Hepatic stellate cell (primary cell): ENCODE measurements at regions not wholly inside any gene's neighbourhood (a gene's known extent, or its start where the extent isn't known, plus 50 kb on each side); places are given as distances from the start of the nearest gene placed in this dataset.
"Not testable (repeated sequence)": the region's sequence is repeated elsewhere in the genome, so short reads cannot be mapped to it uniquely, and the experiment has no call there.

ENCODE experiments used
- DNase-seq: peaks from one replicate; pipeline ENCODE4 v3.0.0; 2011; ENCODE audit warnings: low spot score

DNA sequence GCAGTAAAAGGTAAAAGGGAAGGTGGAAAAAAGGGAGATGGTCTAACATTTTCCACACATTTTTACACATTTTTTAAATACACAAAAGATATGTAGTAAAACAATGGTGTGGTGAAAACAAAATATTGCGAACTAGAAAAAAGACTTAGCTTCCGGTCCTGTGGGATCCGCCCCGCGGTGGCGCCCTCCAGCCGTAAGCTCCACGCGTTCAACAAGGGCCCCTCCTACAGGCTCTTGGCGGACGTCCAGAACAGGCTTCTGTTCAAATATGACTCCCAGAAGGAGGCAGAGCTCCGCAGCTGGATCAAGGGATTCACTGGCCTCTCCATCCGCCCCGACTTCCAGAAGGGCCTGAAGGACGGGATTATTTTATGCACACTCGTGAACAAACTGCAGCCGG is 134.1 kb upstream of the TEKT4 start:
- not testable (repeated sequence) for DNase-seq

DNA sequence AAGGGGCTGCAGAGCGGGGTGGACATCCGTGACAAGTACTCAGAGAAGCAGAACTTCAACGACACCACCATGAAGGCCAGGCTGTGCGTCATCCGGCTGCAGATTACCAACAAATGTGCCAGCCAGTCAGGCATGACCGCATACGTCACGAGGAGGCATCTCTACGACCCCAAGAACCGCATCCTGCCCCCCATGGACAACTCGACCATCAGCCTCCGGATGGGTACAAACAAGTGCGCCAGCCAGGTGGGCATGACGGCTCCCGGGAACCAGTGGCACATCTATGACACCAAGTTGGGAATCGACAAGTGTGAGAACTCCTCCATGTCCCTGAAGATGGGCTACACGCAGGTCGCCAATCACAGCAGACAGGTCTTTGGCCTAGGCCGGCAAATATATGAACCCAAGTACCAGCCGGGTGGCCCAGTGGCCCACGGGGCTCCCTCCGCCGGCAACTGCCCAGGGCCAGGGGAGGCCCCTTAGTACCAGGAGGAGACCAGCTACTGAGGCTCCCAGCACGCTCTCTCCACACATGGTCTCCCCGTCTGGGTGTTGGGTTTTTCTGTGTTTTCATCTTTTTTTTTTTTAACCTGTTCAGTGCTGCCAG is 133.4 kb upstream of the TEKT4 start:
- not testable (repeated sequence) for DNase-seq

DNA sequence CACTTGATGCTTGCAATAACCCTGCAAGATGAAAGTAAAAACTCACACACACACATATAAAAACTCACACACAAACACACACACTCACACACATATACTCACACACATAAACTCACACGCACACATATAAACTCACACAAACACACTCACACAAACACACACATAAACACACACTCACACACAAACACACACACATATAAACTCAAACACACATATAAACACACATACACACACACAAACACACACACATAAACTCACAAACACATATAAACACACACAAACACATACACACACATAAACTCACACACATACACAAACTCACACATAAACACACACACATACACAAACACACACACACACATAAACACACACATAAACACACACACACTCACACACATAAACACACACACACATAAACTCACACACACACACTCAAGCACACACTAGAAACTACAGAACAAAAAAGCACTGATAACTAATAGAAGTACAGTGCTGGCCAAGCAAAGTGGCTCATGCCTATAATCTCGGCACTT is 117.7 kb upstream of the TEKT4 start:
- no peak for DNase-seq

DNA sequence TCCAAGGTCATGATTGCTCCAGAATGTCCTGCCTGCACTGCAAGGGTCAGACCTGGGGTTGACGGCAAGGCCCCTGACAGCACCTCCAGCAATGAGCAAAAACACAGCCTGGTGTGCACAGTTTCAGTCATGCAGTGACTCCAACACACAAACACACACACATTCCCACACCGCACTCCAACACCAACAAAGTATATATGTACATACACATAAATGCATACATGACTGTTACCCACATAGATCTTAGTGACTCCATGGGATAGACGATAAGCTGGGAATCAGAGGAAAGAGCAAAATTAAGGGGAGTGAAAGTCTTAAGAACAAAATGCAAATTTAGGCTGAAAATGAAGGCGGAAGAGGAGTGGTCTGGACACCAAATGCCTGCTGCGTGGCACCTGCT is 112.7 kb upstream of the TEKT4 start:
- DNase-seq, result no peak

DNA sequence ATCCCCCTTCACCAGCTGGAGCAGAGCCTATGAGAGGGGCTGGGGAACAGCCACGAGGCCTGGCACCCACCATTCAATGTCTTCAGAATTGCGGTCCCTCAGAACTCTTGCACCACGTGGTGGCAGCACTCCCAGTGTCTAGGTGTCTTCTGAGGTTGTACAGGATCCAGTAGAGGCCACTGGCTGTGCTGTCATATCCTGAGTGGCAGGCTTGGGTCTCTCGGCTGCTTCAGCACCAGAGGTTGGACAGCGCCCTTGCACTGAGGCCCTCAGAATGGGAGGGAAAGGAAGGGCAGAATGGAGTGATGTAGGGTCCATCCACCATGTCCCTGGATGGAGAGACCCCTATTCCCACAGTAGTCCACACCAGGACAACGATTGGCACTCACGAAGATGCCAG is 112.0 kb upstream of the TEKT4 start:
- no peak for DNase-seq

DNA sequence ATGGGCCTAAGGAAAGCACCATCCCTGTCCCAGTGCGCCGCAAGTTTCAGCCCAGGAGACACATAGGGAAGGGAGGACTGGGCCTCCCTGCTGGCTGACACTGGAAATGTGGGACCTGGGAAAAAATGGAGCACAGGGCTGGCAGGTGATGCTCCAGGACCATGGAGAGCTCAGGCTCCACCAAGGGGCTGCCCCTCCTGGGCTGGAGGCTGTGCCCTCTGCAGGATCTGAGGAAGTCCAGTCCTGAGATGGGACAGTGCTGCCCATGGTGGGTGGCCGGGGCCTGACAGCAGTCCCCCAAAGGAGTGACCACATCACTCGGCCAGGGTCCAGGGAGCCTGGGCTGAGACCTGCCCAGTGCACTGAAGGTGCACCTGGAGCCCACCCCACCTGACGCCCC is 108.6 kb upstream of the TEKT4 start:
- no peak for DNase-seq

DNA sequence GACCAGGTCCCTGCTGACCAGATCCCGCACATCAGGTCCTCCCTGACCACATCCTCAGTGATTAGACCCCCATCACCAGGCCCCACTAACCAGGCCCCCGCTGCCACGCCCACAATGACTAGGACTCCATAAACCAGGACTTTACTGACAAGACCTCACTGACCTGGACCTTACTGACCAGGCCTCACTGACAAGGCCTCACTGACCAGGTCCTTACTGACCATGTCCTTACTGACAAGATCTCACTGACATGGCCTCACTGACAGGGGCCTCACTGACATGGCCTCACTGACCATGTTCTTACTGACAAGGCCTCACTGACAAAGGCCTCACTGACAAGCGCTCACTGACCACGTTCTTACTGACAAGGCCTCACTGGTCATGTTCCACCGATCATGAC is 107.9 kb upstream of the TEKT4 start:
- DNase-seq, result no peak

DNA sequence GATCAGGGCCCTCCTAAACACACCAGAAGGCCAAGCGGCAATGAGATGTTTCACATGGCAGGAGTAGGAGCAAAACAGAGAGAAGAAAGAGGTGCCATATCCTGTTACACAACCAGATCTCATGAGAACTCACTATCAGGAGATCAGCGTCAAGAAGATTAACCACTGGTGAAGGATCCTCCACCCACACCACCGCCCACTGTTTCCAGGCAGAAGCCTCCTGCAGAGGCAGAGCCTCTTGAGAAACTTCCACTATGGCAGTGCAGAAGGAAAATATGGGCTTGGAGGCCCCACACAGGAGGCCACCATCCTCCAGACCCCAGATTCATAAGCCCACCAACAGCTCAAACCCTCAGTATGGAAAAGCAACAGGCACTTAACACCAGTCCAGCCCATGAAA is 106.9 kb upstream of the TEKT4 start:
- DNase-seq, result not testable (repeated sequence)

DNA sequence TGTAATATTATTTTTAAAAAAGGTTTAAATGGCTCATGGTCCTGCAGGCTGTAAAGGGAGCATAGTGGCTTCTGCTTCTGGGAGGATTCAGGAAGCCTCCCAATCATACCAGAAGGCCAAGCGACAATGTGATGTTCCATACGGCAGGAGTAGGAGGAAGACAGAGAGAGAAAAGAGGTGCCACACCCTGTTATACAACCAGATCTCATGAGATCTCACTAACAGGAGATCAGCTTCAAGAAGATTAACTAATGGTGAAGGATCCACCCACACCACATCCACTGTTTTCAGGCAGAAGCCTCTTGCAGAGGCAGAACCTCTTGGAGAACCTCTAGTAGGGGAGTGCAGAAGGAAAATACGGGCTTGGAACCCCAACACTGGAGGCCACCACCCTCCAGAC is 103.9 kb upstream of the TEKT4 start:
- DNase-seq, result no peak

DNA sequence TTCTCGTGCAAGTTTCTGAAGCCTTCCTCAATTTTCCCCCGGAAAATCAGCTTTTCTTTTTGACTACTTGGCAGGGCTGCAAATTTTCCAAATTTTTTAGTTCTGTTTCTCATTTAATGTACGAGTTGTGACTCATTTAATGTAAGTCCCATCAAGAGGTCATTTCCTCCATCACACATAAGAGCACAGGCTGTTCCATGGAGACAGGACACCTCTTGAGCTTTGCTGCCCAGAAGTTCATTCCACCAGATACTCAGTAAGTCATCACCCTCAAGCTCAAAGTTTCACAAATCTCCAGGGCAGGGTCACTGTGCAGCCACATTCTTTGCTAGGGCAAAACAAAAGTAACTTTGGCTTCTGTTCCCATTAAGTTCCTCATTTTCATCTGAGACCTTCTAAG is 101.5 kb upstream of the TEKT4 start:
- no peak for DNase-seq

DNA sequence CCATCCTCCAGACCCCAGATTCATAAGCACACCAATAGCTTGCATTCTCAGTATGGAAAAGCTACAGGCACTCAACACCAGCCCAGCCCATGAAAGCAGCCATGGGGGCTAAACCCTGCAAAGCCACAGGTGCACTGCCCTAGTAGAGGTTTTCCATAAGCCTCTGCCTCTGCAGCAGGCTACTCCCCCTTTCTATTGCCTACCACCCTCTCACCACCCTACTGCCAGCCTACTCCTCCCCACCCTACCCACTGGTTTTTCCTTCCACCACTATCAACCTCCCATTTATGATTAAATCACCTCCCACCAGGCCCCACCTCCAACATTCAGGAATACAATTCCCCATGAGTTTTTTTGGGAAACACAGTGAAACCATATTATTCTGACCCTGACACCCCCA is 96.4 kb upstream of the TEKT4 start:
- no peak for DNase-seq

DNA sequence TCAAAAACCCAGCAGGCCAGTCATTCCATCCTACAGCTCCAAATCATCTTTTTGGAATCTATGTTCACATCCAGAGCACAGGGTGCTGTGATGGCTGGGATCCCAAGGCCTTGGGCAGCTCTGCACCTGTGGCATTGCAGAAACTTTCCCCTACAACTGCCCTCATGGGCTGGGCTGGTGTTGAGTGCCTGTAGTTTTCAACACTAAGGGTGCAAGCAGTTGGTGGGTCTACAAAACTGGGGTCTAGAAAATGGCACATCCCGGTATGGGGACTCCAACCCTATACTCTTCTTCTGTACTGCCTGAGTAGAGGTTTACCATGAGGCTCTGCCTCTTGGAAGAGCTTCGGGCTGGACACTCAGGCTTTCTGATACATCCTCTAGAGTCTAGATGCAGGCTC is 95.2 kb upstream of the TEKT4 start:
- no peak for DNase-seq

DNA sequence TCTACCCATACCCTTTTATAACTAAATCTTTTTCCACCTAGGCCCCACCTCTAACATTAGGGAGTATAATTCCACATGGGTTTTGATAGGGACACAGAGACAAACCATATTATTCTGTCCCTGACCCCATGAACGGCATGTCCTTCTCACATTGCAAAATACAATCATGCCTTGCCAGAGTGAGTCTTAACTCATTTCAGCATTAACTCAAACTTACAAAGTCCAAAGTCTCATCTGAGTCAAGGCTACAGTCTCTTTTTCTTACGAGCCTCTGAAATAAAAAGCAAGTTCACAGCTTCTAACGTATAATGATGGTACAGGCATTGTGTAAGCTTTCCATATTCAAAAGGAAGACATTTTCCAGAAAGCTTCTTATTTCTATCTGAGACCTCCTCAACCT is 86.1 kb upstream of the TEKT4 start:
- not testable (repeated sequence) for DNase-seq

DNA sequence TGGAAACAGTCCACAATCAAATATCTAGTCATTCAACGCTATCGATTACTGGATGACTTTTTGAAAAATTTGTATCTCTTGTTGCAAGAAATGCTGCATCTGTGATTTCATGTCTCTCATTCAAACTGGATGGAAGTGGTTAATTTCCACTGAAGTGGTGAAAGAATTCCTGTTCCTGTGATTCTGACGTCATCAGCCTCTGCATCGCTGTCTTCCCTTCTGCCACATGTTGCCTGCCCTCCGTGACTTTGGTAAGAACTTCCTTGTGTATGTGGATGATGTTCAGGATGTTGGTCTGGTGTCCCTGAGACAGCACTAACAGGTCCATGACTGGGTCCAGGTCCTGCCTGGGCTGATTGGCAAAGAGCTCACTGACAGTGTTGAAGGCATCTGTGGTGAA is 84.8 kb upstream of the TEKT4 start:
- not testable (repeated sequence) for DNase-seq

DNA sequence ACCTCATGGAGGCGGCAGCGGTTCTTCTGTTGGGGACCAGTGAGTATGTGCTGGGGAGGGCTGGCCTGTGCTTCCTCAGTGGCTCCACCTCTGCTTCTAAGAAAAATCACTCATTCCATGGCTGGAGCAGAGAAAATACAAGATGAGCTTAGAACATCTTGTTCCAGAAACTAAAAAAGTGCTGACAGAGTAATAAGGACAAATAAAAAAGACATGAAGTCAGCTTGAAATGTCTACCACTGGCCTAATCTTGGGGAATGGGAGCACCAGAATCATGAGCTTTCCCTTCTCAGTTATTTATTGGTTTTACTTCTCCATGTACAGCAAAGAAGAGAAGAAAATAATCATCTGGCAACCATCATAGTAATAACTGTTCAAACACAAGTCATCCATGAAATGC is 81.1 kb upstream of the TEKT4 start:
- DNase-seq, result not testable (repeated sequence)

DNA sequence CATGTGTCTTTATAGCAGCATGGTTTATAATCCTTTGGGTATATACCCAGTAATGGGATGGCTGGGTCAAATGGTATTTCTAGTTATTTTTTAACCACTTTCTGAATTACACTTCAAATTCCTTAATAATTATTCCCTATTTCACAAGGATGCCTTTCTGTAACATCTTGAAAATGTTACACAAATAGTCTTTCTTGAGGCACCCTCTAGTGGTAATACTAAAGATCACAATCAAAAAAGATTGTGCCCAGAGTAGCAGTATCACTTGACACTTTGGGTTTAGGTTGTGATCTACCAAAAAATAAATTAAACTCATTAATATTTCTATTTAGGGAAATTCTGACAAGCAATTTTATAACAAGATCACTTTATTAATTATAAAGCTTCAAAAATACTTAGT is 74.0 kb upstream of the TEKT4 start:
- not testable (repeated sequence) for DNase-seq
